ENCODE measurements at regions not wholly inside any gene's neighbourhood (a gene's known extent, or its start where the extent isn't known, plus 50 kb on each side); places are given as distances from the start of the nearest gene placed in this dataset.
"Not testable (repeated sequence)": the region's sequence is repeated elsewhere in the genome, so short reads cannot be mapped to it uniquely, and the experiment has no call there.

DNA sequence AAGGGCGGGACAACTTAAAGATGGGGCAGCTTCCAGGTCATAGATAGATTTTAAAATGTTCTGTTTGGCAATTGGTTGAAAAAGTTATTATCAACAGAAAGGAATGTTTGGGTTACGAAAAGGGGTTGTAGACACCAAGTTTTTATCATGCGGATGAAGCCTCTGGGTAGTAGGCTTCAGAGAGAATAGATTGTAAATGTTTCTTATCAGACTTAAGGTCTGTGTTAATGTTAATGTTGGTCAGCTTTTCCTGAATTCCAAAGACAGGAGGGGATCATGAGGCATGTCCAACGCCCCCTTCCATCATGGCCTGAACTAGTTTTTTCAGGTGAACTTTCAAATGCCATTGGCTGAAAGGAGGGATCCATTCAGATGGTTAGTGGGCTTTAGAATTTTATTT is 84.2 kb upstream of the KIF5B start:
- no peaks in the 10 kb centered on the region for H3K4me1 Mint-ChIP-seq (ENCODE audit: low read depth)
- H3K9me3 Mint-ChIP-seq, result no peaks in the 10 kb centered on the region
- H3K27ac Mint-ChIP-seq, result no peak overlapping the region
- H3K27me3 Mint-ChIP-seq, result no peaks in the 10 kb centered on the region
- no peaks in the 10 kb centered on the region for H3K36me3 Mint-ChIP-seq (ENCODE audit: low read depth)
- H3K4me3 Mint-ChIP-seq, result no peak overlapping the region

- Mint-ChIP-seq H3K36me3 (ENCODE audit: low read depth) (no peaks in the 10 kb centered on the region), H3K4me1 (ENCODE audit: low read depth) (no peaks in the 10 kb centered on the region), H3K4me3 (no peak overlapping the region), H3K27ac (no peak overlapping the region), H3K9me3 (no peaks in the 10 kb centered on the region), H3K27me3 (no peaks in the 10 kb centered on the region)
Observed at GRCh38 chr10:32139223-32140073, 83.2 kb upstream of the KIF5B start.

- H3K4me3 Mint-ChIP-seq; H3K27ac Mint-ChIP-seq; H3K36me3 Mint-ChIP-seq (ENCODE audit: low read depth): not testable (repeated sequence)
Observed at GRCh38 chr10:32136927-32137326, 80.7 kb upstream of the KIF5B start.

GRCh38 chr10:32135796-32136195 is 79.6 kb upstream of the KIF5B start:
- not testable (repeated sequence) for H3K36me3 Mint-ChIP-seq (ENCODE audit: low read depth); H3K4me3 Mint-ChIP-seq; H3K27ac Mint-ChIP-seq; H3K27me3 Mint-ChIP-seq; H3K9me3 Mint-ChIP-seq
- peaks cover 11% of the 10 kb centered on the region for H3K4me1 Mint-ChIP-seq (ENCODE audit: low read depth)

More at GRCh38 chr10:32136927-32137326, 80.7 kb upstream of the KIF5B start:
- H3K27me3 Mint-ChIP-seq; H3K4me1 Mint-ChIP-seq (ENCODE audit: low read depth); H3K9me3 Mint-ChIP-seq: not testable (repeated sequence)

DNA sequence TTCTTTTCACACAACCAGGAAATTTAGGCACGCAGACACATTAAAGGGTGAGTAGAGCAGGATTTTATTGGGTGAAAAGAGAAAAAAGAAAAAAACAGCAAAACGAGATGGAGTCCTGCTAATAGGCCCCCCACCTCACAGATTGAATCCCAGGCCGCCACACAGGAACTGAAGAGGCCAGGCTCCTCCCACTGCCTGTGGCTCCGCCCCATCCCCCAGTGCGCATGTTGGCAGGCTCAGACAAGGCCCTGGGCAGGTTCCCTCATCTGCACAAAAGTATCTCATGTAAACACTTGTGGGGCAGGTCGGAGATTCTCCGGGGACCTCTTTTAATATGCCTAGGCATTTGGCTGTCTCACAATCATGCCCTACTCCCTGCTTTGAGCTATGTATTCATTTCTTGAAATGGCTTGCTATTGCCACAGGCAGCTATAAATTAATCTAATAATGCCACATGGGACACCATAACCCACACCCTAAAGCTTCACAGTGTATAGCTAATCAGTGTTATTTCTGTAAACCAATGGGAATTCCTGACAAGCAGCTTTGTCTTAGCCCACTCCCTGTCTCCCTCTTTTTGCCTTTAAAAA is 76.2 kb upstream of the KIF5B start:
- no peaks in the 10 kb centered on the region for H3K27me3 Mint-ChIP-seq
- no peak overlapping the region for H3K4me3 Mint-ChIP-seq
- H3K9me3 Mint-ChIP-seq, result no peaks in the 10 kb centered on the region
- H3K4me1 Mint-ChIP-seq (ENCODE audit: low read depth), result peaks cover 11% of the 10 kb centered on the region
- H3K36me3 Mint-ChIP-seq (ENCODE audit: low read depth), result no peaks in the 10 kb centered on the region
- no peak overlapping the region for H3K27ac Mint-ChIP-seq

DNA sequence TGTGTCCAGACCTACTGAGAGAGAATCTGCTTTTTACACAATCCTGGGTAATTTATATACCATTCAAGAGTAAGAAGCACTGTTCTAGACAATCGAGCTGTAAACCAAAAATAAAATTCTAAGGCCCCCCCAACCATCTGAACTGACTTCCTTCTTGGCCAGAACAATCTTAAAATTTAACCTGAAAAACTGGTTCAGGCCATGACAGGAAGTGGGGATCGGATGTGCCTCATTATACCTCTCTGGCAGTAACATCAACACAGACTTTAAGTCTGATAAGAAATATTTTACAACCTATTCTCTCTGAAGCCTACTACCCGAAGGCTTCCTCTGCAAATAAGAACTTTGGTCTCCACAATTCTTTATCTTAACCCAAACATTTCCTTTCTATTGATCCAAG is 75.2 kb upstream of the KIF5B start:
- Mint-ChIP-seq H3K27ac (no peak overlapping the region), H3K27me3 (no peaks in the 10 kb centered on the region), H3K9me3 (no peaks in the 10 kb centered on the region), H3K36me3 (ENCODE audit: low read depth) (no peaks in the 10 kb centered on the region), H3K4me3 (no peak overlapping the region), H3K4me1 (ENCODE audit: low read depth) (peaks cover 11% of the 10 kb centered on the region)

DNA sequence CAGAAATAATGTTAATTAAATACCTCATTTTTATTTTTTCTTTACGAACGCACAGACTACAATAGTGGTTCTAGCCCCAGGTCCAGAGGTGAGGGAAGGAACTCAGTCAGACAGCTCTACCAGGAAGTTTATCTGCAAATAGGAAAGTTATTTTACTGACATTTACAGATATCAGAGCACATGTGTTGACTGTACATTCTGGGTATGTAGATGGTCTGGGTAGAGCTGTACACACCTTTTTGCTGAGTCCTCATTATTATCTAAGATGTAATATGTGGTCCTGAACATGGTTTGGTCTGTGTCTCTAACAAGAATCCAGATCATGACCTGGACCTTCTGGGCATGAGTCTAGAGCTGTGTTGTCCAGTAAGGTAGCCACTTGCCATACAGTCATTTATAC is 74.6 kb upstream of the KIF5B start:
- H3K4me1 Mint-ChIP-seq (ENCODE audit: low read depth), result peaks cover 11% of the 10 kb centered on the region
- no peaks in the 10 kb centered on the region for H3K36me3 Mint-ChIP-seq (ENCODE audit: low read depth)
- H3K27ac Mint-ChIP-seq, result no peak overlapping the region
- H3K9me3 Mint-ChIP-seq, result no peaks in the 10 kb centered on the region
- no peaks in the 10 kb centered on the region for H3K27me3 Mint-ChIP-seq
- no peak overlapping the region for H3K4me3 Mint-ChIP-seq

DNA sequence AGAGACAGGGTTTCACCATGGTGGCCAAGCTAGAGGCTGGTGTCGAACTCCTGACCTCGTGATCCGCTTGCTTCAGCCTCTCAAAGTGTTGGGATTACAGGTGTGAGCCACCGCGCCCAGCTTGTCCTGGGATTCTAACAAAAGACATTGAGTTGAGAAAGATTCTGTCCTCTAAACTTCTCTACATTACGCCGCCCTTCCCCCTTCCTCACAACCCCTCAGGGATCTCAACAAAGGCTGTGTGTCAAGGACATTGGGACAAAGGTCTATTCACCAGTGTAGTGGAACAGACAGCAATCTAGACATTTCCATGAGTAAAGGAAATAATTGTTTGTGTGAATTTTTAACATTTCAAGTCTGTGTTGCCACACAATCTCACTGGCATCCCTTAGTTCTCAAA is 68.8 kb upstream of the KIF5B start:
- Mint-ChIP-seq H3K27me3 (no peaks in the 10 kb centered on the region), H3K4me1 (ENCODE audit: low read depth) (no peaks in the 10 kb centered on the region), H3K4me3 (no peak overlapping the region), H3K9me3 (peaks cover 6% of the 10 kb centered on the region), H3K27ac (no peak overlapping the region), H3K36me3 (ENCODE audit: low read depth) (no peaks in the 10 kb centered on the region)

DNA sequence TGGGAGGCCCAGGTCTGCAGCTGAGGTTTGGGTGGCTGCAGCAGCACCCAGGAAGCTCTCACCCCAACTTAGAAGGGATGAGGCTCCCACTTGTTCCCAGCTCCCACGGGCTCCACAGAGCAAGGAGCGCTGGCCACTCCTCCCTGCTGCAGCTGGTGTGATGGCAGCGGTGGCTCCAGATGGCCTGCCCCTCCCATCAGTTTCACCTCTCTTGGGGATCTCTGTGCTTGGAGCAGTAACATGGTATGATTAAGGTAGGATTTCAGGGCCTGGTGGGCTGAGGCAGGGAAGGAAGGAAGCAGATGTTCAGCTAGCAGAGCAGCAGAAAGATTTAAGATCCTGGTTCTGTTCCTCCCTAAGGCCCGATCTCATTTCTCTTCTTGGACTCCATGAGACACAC is 66.8 kb upstream of the KIF5B start:
- H3K9me3 Mint-ChIP-seq, result peaks cover 6% of the 10 kb centered on the region
- no peaks in the 10 kb centered on the region for H3K27me3 Mint-ChIP-seq
- H3K36me3 Mint-ChIP-seq (ENCODE audit: low read depth), result no peaks in the 10 kb centered on the region
- no peak overlapping the region for H3K4me3 Mint-ChIP-seq
- H3K4me1 Mint-ChIP-seq (ENCODE audit: low read depth), result no peaks in the 10 kb centered on the region
- H3K27ac Mint-ChIP-seq, result no peak overlapping the region

DNA sequence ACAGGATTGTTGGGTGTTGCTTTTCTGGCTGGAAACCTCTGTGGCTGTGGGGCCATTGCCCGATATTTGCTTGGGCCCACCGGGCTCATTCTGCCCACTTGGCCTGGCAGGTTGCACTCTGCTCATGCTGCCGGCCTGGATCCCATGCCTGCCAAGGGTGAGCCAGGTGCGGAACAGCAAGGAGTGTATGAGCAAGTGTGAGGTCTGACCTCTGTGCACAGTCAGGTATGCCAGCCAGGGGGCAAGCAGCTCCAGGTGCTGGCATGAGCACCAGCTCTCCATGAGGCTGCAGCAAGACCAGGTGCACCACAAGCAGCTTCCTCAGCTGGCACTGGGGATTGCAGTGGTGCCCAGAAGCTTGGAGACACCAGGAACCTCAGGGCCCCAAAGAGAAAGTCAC is 65.4 kb upstream of the KIF5B start:
- Mint-ChIP-seq H3K4me1 (ENCODE audit: low read depth) (no peaks in the 10 kb centered on the region), H3K27ac (no peak overlapping the region), H3K9me3 (peaks cover 6% of the 10 kb centered on the region), H3K27me3 (peaks cover 6% of the 10 kb centered on the region), H3K4me3 (no peak overlapping the region), H3K36me3 (ENCODE audit: low read depth) (no peaks in the 10 kb centered on the region)

DNA sequence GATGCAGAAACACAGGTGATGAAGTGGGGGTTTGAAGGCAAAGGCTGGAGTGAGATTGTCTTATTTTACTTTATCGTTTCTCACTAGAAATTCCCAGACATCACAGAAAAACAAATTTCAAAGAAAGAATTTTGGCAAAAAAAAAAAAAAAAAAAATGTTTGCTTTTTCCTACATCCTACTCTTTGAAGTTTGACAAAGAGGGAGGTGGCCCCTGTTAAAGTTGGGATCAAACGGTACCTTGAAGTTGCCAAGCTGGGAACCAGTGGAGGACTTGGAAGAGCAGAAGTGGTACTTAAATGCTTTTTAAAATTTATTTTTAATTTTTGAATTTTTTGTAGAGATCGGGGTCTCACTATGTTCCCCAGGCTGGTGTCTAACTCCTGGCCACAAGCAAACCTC is 63.9 kb upstream of the KIF5B start:
- H3K36me3 Mint-ChIP-seq (ENCODE audit: low read depth), result no peaks in the 10 kb centered on the region
- H3K4me1 Mint-ChIP-seq (ENCODE audit: low read depth), result no peaks in the 10 kb centered on the region
- H3K4me3 Mint-ChIP-seq, result no peak overlapping the region
- peaks cover 6% of the 10 kb centered on the region for H3K9me3 Mint-ChIP-seq
- H3K27ac Mint-ChIP-seq, result no peak overlapping the region
- H3K27me3 Mint-ChIP-seq, result peaks cover 11% of the 10 kb centered on the region

GRCh38 chr10:32114508-32114907 is 58.3 kb upstream of the KIF5B start:
- peaks cover 16% of the 10 kb centered on the region for H3K27me3 Mint-ChIP-seq
- no peaks in the 10 kb centered on the region for H3K9me3 Mint-ChIP-seq
- no peaks in the 10 kb centered on the region for H3K4me1 Mint-ChIP-seq (ENCODE audit: low read depth)
- no peak overlapping the region for H3K4me3 Mint-ChIP-seq
- H3K36me3 Mint-ChIP-seq (ENCODE audit: low read depth), result no peaks in the 10 kb centered on the region
- H3K27ac Mint-ChIP-seq, result no peak overlapping the region

DNA sequence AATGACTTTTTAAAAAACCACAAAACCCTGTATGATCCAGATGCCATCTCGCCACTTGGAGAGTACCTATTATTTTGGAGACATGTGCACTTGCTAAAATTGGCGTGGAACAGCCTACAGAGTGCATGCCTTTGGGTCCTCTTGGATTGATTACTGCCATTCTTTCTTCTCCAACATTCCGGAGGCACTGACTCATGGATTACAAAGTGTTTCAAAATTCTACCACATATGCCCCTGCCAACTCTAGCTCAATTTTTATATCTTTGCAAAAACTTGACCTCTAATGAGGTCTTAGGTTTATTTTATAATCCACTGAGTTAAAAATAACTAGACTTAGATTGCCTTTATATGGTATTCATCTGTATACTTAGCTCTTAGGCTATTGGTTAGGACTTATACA is 55.8 kb upstream of the KIF5B start:
- no peak overlapping the region for H3K27ac Mint-ChIP-seq
- peaks cover 12% of the 10 kb centered on the region for H3K27me3 Mint-ChIP-seq
- no peaks in the 10 kb centered on the region for H3K36me3 Mint-ChIP-seq (ENCODE audit: low read depth)
- H3K4me1 Mint-ChIP-seq (ENCODE audit: low read depth), result no peaks in the 10 kb centered on the region
- no peaks in the 10 kb centered on the region for H3K9me3 Mint-ChIP-seq
- no peak overlapping the region for H3K4me3 Mint-ChIP-seq

GRCh38 chr10:32111585-32111984 is 55.4 kb upstream of the KIF5B start:
- peaks cover 10% of the 10 kb centered on the region for H3K27me3 Mint-ChIP-seq
- no peaks in the 10 kb centered on the region for H3K36me3 Mint-ChIP-seq (ENCODE audit: low read depth)
- H3K27ac Mint-ChIP-seq, result no peak overlapping the region
- no peaks in the 10 kb centered on the region for H3K4me1 Mint-ChIP-seq (ENCODE audit: low read depth)
- no peaks in the 10 kb centered on the region for H3K9me3 Mint-ChIP-seq
- no peak overlapping the region for H3K4me3 Mint-ChIP-seq

DNA sequence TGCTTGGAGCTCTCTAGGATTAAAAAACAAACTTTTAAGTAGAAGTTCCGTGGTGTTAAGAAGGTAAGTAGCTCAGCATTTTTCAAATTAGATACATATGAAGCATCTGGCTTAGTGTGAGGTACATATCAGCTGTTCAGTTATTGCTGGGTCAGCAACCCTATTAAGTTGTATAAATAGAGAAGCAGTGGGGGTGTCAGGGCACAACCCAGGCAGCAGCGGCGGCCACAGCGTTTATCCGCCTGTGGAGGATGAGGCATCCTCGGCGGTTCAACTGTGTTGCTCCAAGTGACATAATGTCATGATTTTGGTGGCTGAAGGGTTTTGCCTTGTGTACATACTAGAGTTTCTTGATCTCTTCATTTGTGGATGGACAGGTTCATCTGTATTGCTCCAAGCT is 54.6 kb upstream of the KIF5B start:
- Mint-ChIP-seq H3K27me3 (peaks cover 8% of the 10 kb centered on the region), H3K9me3 (no peaks in the 10 kb centered on the region), H3K4me1 (ENCODE audit: low read depth) (no peaks in the 10 kb centered on the region), H3K27ac (no peak overlapping the region), H3K4me3 (no peak overlapping the region), H3K36me3 (ENCODE audit: low read depth) (no peaks in the 10 kb centered on the region)

DNA sequence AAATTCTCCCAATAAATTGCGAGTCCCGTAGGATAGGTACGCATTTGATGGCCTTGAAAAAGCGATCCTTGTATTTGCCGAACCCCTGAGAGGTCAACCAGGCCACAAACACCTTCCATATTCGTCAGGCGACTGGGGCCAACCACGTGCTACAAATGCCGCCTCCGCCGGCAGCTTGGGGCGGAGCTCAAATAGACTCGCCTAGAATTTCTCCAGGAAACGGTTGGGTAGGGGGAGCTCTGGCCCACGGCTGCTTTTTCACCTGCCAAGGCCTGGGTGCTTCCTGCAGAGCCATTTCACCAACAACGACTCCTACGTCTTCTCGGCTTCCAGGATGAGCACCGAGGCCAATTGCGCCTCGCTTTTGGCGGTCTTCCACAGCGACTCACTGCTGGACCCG is 53.4 kb upstream of the KIF5B start:
- no peaks in the 10 kb centered on the region for H3K4me1 Mint-ChIP-seq (ENCODE audit: low read depth)
- H3K36me3 Mint-ChIP-seq (ENCODE audit: low read depth), result no peaks in the 10 kb centered on the region
- H3K9me3 Mint-ChIP-seq, result no peaks in the 10 kb centered on the region
- no peak overlapping the region for H3K4me3 Mint-ChIP-seq
- peaks cover 5% of the 10 kb centered on the region for H3K27me3 Mint-ChIP-seq
- no peak overlapping the region for H3K27ac Mint-ChIP-seq

All from stimulated activated naive CD8-positive, alpha-beta T cell treated with anti-CD3 and anti-CD28 coated beads, Interleukin-15, Interleukin-2, amounts not matched to agents 100 ng/mL and 50 ng/mL, for 24 hours (primary cell).